GM10248 (cell line): ENCODE measurements at regions not wholly inside any gene's neighbourhood (a gene's known extent, or its start where the extent isn't known, plus 50 kb on each side); places are given as distances from the start of the nearest gene placed in this dataset.
"Not testable (repeated sequence)": the region's sequence is repeated elsewhere in the genome, so short reads cannot be mapped to it uniquely, and the experiment has no call there.

ENCODE experiments used
- CTCF ChIA-PET: fragments of 300-600 bp; sonication (Branson Sonifier 250); formaldehyde crosslinking; extraction: SDS; loops from one replicate; lab custom pipeline; 2021; ENCODE audit warnings: antibody characterized with exemption; lab: Yijun Ruan, JAX
- POLR2A ChIA-PET: fragments of 350-650 bp; sonication (Branson Sonifier 250); formaldehyde crosslinking; extraction: SDS; loops from one replicate; lab custom pipeline; 2020; ENCODE audit warnings: antibody characterized with exemption; lab: Yijun Ruan, JAX
- DNase-seq: peaks from one replicate; pipeline ENCODE4 v3.0.0; 2012; ENCODE audit errors: extremely low spot score
- CTCF ChIP-seq: IDR thresholded peaks from 2 replicates; pipeline ENCODE4 v1.5.1; 2012; ENCODE audit warnings: mild to moderate bottlenecking, low read depth; ENCODE audit errors: extremely low read depth, missing control alignments, control extremely low read depth

DNA sequence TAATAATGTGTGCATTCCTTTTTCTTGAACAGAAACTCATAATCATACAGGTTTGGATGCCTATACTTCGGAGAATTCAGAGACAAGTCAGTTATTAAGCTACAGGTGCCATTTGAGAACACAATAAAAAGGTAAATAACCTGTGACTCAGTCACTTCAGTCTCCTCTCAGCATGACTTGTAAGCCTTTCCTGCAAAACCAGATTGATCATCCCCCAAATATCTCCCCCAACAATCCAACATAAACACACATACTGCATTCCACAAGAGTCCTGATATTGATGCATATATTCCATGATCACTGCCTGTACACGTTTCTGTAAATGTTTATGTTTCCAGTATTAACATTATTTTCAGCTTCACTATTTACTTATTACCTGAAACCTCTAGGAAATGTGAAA, 110.8 kb downstream of the PWWP3B start:
- TF ChIP-seq CTCF = no peak
- ChIA-PET POLR2A (no interaction called here), CTCF (no interaction called here)
- no peak for DNase-seq

DNA sequence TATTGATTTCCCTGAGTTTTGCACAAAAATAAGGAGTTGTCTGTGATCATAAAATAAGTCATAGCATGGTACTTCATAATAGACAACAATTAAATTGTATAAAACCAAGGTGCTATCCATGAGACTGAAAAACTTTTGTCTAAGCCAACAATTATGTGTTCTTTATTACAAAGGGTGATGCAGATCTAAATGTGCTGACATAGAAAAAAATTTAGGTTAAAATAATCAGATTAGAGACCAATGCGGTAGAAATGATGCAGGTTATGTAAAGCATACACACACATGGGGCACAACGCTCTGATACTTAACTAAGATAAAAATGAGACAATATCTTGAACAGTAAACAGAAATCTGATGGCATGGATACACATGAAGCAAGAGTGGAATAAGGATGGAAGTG, 113.3 kb downstream of the PWWP3B start:
- ChIA-PET POLR2A (no interaction called here), CTCF (no interaction called here)
- TF ChIP-seq CTCF = no peak
- no peak for DNase-seq

- no peak for DNase-seq
- TF ChIP-seq CTCF = no peak
- CTCF ChIA-PET = no interaction called here
- POLR2A ChIA-PET = no interaction called here
Measured at GRCh38 chrX:106283841-106284240, 115.7 kb downstream of the PWWP3B start.

GRCh38 chrX:106284431-106285025, 116.4 kb downstream of the PWWP3B start:
- CTCF ChIA-PET = no interaction called here
- DNase-seq = no peak
- POLR2A ChIA-PET = no interaction called here
- TF ChIP-seq CTCF = no peak

DNA sequence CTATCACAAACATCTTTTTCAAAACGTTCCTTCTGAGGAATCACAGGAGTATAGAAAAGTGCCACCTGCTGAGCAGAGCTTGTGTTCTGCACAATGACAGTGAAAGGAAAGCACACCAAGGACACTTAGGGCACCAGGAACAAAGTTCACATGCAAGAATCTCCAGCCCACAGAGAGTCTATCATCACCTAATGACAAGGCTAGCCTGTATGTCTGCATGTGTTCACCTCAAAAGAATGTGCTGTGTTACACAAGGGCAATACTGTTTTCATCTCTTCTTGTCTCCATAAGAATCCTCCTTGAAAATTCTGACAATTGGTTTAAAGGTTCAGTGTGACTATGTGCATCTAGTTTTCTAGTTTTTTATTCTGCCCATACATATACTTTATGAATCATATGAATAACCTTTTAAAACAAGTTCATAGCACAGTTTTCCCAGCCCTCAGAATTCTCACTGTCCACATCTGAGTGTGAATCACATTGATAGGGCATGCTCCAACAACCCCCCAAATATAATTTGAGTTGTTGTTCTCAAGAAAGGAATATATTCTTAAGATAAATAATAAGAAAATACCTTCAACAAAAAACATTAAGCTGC, 118.0 kb downstream of the PWWP3B start:
- DNase-seq = no peak
- POLR2A ChIA-PET = no interaction called here
- no peak for TF ChIP-seq CTCF
- CTCF ChIA-PET = no interaction called here

GRCh38 chrX:106290778-106291177, 122.7 kb downstream of the PWWP3B start:
- POLR2A ChIA-PET, DNase-seq, CTCF ChIA-PET: not testable (repeated sequence)

DNA sequence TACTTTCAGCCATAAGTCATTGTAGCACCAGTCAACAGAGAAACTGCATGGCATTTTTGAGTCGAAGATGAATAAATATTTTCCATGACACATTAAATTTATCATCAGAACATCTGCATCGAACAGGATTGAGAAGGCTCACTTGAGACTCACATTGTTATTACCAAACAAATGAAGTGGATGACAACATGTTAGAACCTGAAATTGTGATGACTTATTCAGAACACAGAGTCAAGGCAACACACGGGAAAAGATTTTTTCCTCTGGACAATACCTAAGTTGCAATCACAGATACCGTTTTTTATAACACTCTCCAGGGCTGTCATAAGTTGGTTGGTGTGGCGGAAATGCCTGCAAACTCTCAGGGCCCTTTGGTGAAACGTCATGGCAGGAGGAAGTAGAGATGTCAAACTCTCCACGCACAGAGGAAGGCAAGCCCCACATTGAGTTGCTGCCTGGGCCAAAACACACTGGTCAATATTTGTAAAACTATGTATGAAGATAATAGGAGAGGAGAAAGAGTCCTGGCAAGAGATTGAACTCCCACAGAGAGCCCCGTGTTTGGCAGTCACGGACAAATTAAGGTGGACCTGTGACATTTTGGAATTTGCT, 123.8 kb downstream of the PWWP3B start:
- CTCF ChIA-PET, DNase-seq, POLR2A ChIA-PET: not testable (repeated sequence)
